ENCODE measurements at regions not wholly inside any gene's neighbourhood (a gene's known extent, or its start where the extent isn't known, plus 50 kb on each side); places are given as distances from the start of the nearest gene placed in this dataset.

- no peaks in the 10 kb centered on the region for H3K36me3 ChIP-seq (ENCODE audit: insufficient read depth, low read length)
- no peak overlapping the region for H3K4me3 ChIP-seq (ENCODE audit: insufficient read depth, low read length)
- no peaks in the 10 kb centered on the region for H4K20me1 ChIP-seq (ENCODE audit: insufficient read depth, low read length)
- H3K27ac ChIP-seq (ENCODE audit: low read depth, low read length), result no peak overlapping the region
- no peak overlapping the region for H3K4me2 ChIP-seq (ENCODE audit: insufficient read depth, low read length)
- no peaks in the 10 kb centered on the region for H3K4me1 ChIP-seq (ENCODE audit: insufficient read depth, low read length)
- no peaks in the 10 kb centered on the region for H3K79me2 ChIP-seq (ENCODE audit: insufficient read depth, low read length)
- H3K9me3 ChIP-seq (ENCODE audit: low read depth, low read length), result no peaks in the 10 kb centered on the region
- no peaks in the 10 kb centered on the region for H3K27me3 ChIP-seq (ENCODE audit: insufficient read depth, low read length)
- no peak overlapping the region for H2AFZ ChIP-seq (ENCODE audit: low read length)
- TF ChIP-seq, protein P1, sequence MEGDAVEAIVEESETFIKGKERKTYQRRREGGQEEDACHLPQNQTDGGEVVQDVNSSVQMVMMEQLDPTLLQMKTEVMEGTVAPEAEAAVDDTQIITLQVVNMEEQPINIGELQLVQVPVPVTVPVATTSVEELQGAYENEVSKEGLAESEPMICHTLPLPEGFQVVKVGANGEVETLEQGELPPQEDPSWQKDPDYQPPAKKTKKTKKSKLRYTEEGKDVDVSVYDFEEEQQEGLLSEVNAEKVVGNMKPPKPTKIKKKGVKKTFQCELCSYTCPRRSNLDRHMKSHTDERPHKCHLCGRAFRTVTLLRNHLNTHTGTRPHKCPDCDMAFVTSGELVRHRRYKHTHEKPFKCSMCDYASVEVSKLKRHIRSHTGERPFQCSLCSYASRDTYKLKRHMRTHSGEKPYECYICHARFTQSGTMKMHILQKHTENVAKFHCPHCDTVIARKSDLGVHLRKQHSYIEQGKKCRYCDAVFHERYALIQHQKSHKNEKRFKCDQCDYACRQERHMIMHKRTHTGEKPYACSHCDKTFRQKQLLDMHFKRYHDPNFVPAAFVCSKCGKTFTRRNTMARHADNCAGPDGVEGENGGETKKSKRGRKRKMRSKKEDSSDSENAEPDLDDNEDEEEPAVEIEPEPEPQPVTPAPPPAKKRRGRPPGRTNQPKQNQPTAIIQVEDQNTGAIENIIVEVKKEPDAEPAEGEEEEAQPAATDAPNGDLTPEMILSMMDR (IDR thresholded peaks at IDR 0.05; ENCODE audit: extremely low read depth, low read depth, low read length), result no peak
- DNase-seq (ENCODE audit: insufficient read length, low spot score, missing footprints), result no peak
Measured at GRCh38 chr6:77548662-77549366, 85.5 kb upstream of the HTR1B start.

GRCh38 chr6:77551135-77551534, 87.8 kb upstream of the HTR1B start:
- no peak overlapping the region for H3K4me2 ChIP-seq (ENCODE audit: insufficient read depth, low read length)
- no peak overlapping the region for H3K4me3 ChIP-seq (ENCODE audit: insufficient read depth, low read length)
- H2AFZ ChIP-seq (ENCODE audit: low read length), result no peak overlapping the region
- no peaks in the 10 kb centered on the region for H3K36me3 ChIP-seq (ENCODE audit: insufficient read depth, low read length)
- no peaks in the 10 kb centered on the region for H3K4me1 ChIP-seq (ENCODE audit: insufficient read depth, low read length)
- no peak for DNase-seq (ENCODE audit: insufficient read length, low spot score, missing footprints)
- H4K20me1 ChIP-seq (ENCODE audit: insufficient read depth, low read length), result no peaks in the 10 kb centered on the region
- no peaks in the 10 kb centered on the region for H3K79me2 ChIP-seq (ENCODE audit: insufficient read depth, low read length)
- H3K27me3 ChIP-seq (ENCODE audit: insufficient read depth, low read length), result no peaks in the 10 kb centered on the region
- H3K27ac ChIP-seq (ENCODE audit: low read depth, low read length), result no peak overlapping the region
- no peaks in the 10 kb centered on the region for H3K9me3 ChIP-seq (ENCODE audit: low read depth, low read length)
- TF ChIP-seq, protein P1 (IDR thresholded peaks at IDR 0.05; ENCODE audit: extremely low read depth, low read depth, low read length), result no peak

- Histone ChIP-seq H3K9me3 (ENCODE audit: low read depth, low read length) (no peaks in the 10 kb centered on the region), H3K27ac (ENCODE audit: low read depth, low read length) (no peak overlapping the region), H3K4me1 (ENCODE audit: insufficient read depth, low read length) (no peaks in the 10 kb centered on the region), H3K36me3 (ENCODE audit: insufficient read depth, low read length) (no peaks in the 10 kb centered on the region), H3K4me2 (ENCODE audit: insufficient read depth, low read length) (no peak overlapping the region), H3K27me3 (ENCODE audit: insufficient read depth, low read length) (no peaks in the 10 kb centered on the region), H4K20me1 (ENCODE audit: insufficient read depth, low read length) (no peaks in the 10 kb centered on the region), H3K4me3 (ENCODE audit: insufficient read depth, low read length) (no peak overlapping the region), H3K79me2 (ENCODE audit: insufficient read depth, low read length) (no peaks in the 10 kb centered on the region), H2AFZ (ENCODE audit: low read length) (no peak overlapping the region)
- TF ChIP-seq, protein P1 (IDR thresholded peaks at IDR 0.05; ENCODE audit: extremely low read depth, low read depth, low read length), result no peak
- no peak for DNase-seq (ENCODE audit: insufficient read length, low spot score, missing footprints)
Measured at GRCh38 chr6:77561768-77562314, 91.0 kb upstream of the MEI4 start.

GRCh38 chr6:77565370-77565769, 87.5 kb upstream of the MEI4 start:
- TF ChIP-seq, protein P1 (IDR thresholded peaks at IDR 0.05; ENCODE audit: extremely low read depth, low read depth, low read length), result no peak
- no peaks in the 10 kb centered on the region for H3K9me3 ChIP-seq (ENCODE audit: low read depth, low read length)
- no peak for DNase-seq (ENCODE audit: insufficient read length, low spot score, missing footprints)
- H3K36me3 ChIP-seq (ENCODE audit: insufficient read depth, low read length), result no peaks in the 10 kb centered on the region
- no peaks in the 10 kb centered on the region for H3K4me1 ChIP-seq (ENCODE audit: insufficient read depth, low read length)
- no peak overlapping the region for H2AFZ ChIP-seq (ENCODE audit: low read length)
- H3K4me3 ChIP-seq (ENCODE audit: insufficient read depth, low read length), result no peak overlapping the region
- H3K79me2 ChIP-seq (ENCODE audit: insufficient read depth, low read length), result no peaks in the 10 kb centered on the region
- H3K4me2 ChIP-seq (ENCODE audit: insufficient read depth, low read length), result no peak overlapping the region
- no peak overlapping the region for H3K27ac ChIP-seq (ENCODE audit: low read depth, low read length)
- no peaks in the 10 kb centered on the region for H4K20me1 ChIP-seq (ENCODE audit: insufficient read depth, low read length)
- no peaks in the 10 kb centered on the region for H3K27me3 ChIP-seq (ENCODE audit: insufficient read depth, low read length)

Measured in osteoblast (primary cell).